CD4-positive, alpha-beta T cell treated with Interleukin-15 for 4 hours (primary cell): ENCODE measurements at regions not wholly inside any gene's neighbourhood (a gene's known extent, or its start where the extent isn't known, plus 50 kb on each side); places are given as distances from the start of the nearest gene placed in this dataset.

Experiments used
- DNase-seq: peaks from one replicate; pipeline ENCODE4 v3.0.0-alpha.2; 2020; ENCODE audit warnings: low spot score

DNA sequence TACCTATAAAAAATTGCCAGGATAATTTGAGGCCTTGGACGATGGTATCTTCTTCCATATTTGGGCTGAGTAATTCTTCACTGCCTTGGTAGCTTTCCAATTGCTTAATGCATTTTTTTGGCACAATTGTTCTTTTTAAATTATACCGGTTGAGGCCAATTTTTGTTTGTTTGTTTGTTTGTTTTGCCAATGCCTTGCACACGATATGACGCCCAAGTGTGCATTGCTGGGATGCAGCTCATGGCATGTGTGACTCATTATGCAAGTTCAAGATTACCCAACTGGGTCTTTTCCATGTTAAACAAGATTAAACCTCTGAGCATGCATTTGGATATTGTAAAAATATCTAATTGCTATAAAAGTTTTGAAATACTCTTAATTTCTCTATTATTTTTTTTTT lies 71.1 kb upstream of the KCNIP4 start:
- no peak for DNase-seq

DNA sequence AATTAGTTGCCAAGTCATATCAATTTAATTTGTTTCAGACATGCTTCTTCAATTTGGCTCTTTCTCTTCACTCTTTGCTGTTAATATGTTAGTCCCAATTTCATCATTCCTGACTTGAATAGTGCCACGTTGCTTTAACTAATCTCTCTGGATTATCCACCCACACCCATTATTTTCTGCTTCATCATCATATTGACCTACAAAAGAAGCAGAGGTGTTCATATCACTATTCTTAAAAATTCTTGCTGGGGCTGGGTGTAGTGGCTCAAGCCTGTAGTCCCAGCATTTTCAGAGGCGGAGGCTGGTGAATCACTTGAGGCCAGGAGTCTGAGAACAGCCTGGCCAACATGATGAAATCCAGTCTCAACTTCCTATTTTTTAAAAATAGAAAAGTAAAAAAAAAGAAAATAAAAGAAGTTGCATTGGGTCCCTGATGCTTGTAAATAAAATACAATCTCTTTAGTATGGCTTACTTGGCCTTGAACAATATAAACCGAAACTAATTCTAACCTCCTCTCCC lies 65.7 kb upstream of the KCNIP4 start:
- DNase-seq, result no peak

DNA sequence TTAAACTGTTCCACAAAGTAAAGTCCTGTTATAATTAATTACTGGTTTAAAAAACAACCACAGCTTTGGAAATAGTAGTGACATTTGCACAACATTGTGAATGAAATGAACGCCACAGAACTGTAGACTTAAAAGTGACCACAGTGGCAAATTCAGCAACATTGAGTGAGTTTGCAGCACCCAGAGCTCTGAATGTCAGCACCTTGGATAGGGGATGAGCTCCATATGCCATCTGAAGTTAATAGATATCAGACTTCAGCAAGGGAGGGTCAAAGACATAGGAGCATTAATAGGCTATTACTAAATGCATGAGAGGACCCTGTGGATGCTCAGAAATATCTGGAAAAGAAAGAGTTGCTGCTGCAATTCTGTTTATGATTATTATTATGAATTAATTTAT lies 55.3 kb upstream of the KCNIP4 start:
- no peak for DNase-seq
